Stimulated activated CD4-positive, alpha-beta T cell treated with anti-CD3 and anti-CD28 coated beads, Interleukin-2, amount 100 ng/mL, for 48 hours (primary cell): ENCODE measurements at regions not wholly inside any gene's neighbourhood (a gene's known extent, or its start where the extent isn't known, plus 50 kb on each side); places are given as distances from the start of the nearest gene placed in this dataset.

Experiments used
- DNase-seq, 2 donors: peaks; one replicate each; pipeline ENCODE4 v3.0.0-alpha.2; 2020

DNA sequence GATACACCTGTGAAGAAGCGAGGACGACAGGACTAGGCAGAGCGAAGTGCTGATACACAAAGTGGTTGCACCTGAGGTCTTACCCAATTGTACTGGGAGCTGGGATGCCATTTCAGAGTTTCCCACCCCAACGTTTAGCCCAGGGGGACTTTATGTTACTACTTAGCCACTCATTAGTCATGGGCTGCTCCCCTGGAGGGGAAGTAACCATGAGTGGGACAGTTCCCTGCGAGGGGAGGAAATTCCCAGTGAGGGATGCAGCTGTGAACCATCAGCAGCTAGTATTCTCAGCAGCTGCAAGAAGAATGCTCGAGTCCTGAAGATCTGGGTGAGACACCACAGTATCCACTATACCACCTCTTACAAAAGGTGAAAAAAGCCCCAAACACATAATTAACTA, 93.7 kb upstream of the ACTBL2 start:
- DNase-seq, result no peak

DNA sequence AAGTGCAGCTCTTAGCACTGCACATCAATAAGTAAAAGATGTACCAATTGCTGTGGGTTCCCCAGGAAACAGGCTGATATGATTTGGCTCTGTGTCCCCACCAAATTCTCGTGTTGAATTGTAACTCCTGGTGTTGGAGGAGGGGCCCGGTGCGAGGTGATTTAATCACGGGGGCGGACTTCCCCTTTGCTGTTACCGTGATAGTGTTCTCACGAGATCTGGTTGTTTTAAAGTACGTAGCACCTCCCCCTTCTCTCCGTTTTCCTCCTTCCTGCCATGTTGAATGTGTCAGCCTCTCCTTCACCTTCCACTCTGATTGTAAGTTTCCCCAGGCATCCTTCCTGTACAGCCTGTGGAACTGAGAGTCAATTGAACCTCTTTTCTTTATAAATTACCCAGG, 93.2 kb upstream of the ACTBL2 start:
- no peak for DNase-seq

DNA sequence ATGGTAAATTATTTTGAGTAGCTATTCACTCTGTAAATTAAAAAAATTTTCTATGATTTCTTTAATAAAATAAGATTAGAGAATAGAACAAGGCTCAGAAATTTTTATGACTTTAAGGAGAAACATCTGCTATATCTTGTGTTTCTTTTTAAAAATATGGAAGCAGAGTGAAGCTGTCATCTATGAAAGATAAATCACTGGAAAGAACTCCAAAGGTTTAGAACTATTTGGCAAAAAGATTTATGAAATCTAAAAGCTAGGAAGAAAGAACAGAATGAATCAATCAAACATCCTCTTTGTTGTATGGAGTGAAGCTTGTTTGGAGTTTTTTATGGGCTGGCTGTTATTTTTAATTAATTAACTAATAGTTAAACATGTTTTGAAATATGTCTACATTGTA, 89.8 kb upstream of the ACTBL2 start:
- DNase-seq, result no peak

DNA sequence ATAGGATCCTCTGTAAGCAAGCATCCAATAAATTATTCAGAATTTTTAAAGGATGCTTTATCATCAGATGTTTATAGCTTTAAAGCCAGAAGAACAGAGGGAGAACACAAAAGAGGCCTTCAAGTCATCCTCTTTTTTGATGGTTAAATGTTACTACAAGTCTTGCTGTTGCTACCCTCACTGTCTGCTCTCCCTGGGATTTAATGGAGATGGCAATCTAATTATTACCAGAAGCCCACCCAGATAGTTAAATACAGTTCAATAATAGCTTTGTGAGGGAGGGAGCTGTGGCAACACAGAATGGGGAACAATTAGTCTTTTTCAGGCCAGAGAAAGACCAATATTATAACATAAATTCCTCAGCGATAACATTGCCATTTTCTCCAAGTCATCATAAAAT, 87.0 kb upstream of the ACTBL2 start:
- DNase-seq, result no peak

DNA sequence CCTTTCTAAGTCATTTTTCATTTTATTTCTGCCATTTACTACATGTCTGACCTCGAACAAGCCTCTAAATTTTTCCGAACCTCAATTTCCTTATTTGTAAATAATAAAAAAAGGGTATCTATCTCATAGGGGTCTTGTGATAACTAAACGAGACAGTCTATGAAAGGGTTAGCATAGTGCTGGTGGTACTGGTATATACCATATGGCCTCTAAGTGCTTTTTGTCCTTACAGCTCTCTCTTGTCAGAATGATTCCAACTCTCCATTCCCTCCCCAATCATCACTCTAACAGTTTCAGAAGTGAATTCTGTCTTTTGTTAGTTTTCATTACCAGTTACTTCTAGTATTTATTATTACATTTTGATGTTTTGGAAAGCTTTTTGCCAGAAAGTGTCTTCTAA, 85.5 kb upstream of the ACTBL2 start:
- DNase-seq, result no peak

DNA sequence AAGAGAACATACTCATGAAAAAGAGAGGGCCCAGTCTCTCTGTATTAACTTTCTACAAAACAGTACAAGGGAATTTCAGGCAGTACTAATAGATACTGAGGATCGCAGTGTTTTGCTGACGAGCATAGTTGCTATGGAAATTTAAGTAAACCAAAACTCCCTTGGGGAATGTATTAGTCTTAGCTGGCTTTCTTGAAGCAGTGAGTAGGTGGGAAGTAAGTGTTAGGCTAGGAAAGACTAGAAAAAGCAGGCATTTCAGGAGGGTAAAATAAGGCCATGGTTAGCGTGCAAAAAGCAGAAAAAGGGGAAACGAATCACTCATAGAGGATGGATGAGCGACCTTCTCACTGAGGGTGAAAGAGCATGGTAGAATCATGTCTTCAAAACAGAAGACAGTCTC, 84.3 kb upstream of the ACTBL2 start:
- no peak for DNase-seq

DNA sequence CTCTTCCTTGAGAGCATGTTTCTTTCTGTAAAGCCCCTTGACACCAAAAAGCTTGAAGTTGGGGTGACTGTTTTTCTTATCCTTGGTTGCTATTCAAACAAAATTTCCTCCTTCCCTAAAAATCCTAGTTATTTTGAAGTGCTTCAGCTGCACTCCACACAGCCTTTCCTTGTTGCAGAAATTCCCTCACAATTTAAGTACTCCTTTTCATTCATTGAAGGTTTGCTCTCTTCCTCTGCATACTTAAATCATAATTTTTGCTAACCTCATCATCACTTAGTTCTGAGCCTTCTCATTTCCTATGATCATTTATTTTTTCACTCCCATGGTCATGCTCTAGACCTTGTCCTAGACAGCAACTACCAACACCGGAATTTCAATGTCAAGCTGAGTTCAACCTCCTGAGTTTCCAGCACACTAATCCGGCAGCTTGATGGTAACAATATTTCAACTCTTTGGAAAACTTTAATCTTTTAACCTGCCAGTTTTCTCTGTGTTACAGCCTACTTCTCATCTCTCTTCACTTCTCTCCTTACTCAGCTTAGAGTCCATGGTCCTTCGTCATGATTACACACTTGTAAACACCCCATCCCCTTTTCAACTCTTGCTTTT, 78.7 kb upstream of the ACTBL2 start:
- DNase-seq, result no peak

DNA sequence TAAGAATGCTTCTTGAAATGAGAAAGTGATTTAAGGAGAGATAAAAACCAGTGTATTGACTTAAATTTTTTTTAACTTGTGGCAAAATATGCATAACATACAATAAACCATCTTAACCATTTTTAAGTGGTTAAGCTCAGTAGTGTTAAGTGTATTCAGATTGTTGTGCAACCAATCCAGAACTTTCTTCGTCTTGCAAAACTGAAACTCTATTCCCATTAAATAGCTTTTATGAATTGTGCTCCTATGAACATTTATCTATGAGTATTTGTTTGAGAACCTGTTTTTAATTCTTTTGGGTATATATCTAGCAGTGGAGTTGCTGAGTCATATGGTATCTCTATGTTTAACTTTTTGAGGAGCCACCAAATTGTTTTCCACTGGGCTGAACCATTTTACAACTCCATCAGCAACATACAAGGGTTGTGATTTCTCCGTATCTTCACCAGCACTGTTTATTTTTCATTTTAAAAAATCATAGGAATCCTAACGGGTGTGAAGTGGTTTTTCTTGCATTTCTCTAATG, 76.6 kb upstream of the ACTBL2 start:
- no peak for DNase-seq

DNA sequence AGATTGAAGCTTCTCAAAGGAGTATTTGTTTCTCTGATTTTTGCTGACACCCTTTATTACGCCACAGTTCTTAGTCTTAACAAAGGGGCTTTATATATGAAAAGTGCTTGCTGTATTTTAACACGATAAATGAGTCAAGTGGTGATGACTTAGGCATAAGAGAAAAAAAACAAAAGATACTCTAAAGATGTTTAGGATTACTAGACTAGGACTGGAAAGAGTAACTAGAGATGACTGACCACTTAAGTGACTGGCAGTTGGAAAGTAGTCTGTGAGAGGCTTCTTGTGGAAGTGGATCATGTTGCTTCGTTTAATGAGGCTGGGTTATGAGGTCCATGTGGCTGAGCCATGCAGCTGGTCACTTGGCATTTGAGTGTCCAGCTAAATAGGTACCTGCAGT, 69.4 kb upstream of the ACTBL2 start:
- DNase-seq, result no peak

DNA sequence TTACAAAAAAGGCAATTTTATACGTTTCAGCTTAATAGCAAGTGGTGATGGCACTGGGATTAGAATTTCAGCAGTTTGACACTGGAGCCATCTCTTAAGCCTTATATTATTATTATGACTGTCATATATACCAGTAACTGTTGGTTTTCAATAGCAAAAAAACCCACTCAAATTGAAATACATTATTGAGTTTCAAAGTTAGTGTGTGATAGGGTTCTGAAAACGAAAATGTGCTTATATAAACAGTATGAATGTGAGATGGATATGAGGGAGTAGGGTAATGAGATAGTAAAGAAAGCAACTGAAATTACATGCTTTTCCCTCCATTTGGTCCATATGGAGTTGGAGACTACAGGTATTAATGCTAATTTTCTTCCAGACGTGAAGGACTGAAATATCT, 68.6 kb upstream of the ACTBL2 start:
- DNase-seq, result no peak

DNA sequence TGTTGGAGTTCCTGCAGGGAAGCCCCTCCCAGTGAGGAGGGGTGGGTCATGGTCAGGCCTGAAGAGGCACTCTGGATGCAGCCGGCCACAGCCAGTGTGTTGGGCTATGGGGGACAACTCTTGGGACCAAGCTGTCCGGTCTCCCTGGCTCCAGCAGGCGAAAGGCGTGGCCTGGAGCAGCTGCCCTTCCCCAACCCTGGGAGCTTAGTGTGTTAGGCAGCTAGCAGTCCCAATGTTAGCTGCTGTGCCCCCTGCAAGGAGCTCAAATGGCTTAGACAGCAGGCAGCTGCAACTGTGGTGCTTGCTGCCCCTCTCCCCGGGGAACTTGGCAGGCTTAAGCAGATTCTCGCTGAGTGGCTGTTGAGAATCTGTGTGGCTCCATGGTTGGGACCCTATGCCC, 67.5 kb upstream of the ACTBL2 start:
- DNase-seq, result no peak

DNA sequence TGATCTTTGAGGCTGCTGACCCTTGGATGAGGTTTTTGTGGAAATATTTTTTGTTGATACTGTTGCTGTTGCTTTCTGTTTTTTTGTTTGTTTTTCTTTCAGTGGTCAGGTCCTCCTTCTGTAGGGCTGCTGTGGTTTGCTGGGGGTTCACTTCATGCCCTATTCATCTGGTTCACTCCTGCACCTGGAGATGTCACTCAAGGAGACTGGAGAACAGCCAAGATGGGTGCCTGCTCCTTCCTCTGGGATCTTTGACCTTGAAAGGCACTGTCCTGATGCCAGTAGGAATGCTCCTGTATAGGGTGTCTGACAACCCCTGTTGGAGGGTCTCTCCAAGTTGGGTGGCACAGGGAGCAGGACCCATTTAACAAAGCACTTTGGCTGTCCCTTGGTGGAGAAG, 67.0 kb upstream of the ACTBL2 start:
- DNase-seq, result no peak

DNA sequence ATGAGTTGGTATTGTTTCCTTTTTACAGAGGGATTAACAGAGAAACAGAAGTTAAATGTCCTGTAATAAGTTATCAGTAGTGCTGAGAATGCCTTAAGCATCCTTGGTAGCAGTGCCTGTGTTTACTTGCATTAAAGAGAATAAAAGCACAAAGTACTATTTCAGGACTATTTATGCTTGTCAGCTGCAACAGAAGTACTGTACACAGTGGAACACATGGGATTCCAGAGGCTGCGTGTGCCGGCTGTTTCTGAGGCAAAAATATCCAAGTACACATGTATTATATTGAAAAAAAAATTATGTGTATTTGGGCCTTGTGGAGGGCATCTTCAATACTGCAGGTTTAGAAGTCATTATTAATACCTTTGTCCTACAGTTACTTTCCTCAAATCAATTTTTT, 58.2 kb upstream of the ACTBL2 start:
- DNase-seq, result no peak

DNA sequence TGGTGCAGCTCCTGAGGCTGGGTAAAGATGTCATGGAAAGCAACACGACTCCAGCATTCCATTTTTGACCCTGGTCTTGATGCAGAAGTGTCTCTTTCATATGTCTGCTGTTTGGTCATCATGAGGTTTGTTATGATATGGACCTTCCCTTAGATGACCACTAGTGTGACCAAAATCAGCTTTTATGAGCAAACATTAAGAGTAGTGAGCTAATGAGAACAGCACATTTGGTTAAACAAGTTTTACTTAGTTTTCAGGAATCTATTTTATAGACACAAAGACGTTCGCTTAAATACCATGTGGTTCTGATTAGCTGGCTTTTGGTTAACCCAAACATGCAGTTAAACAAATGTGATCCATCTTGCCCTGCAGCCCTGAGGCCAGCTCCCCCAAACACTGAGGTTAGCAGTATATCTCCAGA, 56.7 kb upstream of the ACTBL2 start:
- DNase-seq, result no peak

DNA sequence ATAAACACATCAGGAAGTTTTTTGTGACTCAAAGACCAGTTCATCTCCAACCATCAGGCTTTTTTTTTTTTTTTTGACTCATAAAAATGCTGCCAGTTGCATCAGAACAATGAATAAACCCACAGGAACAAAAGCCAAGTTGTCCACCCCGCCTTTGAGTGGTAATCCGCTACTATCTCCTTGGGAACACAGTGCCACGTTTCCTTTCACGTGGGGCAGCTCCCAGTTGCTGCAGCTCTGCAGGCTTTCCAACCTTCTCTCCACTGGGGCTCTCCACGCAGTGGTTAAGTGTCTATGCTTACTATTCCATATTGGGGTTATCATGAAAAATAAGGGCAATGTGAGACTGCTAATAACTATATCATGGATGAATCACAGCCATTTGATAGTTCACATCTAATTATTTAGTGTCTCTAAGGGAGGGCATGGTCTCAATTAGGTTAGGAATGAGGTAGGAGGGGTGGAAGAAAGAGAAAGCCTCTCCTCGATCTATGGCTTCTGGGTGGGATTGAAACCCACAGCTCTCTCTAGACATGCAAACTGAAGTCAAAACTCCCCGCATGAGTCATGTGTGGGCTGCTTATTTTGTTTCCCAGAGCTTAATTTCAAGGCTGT, 55.8 kb upstream of the ACTBL2 start:
- DNase-seq, result no peak

DNA sequence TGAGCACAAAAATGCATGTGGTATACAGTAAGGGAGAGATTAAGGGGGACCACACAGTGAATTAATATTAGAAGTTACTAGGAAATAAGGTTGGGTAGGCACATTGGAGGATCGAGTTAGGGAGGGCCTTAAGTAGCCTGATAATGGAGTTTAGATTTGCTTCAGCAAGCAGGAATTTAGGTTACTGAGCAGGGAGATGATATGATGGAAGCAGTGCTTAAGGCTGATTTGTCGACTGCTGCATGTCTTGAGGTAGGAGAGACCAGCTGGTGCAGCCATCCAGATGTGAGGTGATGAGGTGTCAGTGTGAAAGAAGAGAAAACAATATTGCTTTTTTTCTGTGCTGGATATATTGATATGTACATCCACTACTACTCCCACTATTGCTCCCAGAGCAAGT, 55.2 kb upstream of the ACTBL2 start:
- DNase-seq, result no peak

DNA sequence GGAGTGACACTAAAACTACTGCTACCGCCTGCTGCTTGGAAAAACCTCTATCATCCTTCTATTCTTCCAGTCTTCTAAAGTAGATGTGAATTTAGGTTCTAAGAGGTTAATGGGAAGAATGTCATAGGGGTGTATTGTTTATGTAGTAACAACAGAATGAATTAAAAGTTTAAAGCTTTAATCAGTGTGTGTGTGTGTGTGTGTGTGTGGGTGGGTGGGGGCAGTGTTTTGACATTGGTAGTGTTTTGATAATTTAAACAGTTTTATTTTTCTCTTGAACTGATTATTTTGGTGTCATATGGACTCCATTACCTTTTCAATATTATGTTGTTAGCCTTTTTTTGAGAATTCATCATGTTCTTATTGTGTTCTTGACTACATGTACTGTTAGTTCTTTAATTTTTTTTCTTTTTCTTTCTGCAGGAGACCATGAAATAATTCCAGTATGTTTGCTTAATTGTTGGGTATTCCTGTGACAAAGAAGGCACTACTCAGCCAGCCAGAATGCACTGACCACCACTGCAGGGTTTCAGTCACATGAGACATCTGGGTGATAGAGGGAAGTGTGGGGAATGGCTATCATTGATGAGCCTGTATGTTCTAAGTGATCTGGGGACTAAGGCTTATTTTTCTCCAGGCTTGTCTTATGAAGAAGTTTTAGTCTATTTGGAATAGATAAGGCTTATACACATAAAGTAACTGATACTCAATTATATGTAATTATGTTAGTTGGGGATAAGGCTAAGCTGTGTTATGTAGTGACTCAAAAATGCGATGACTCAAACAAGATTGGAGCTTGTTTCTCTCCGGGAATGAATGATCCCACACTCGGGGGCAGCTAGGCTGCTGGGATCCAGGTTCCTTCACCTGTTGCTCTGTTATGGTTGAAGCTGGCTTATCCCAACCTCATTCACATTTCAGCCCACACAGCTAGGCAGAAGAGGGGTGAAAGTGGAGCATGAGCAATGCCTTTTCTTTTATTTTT, 50.2 kb upstream of the ACTBL2 start:
- DNase-seq, result no peak
